Mesothelial cell of epicardium (in vitro differentiated cells): ENCODE measurements at regions not wholly inside any gene's neighbourhood (a gene's known extent, or its start where the extent isn't known, plus 50 kb on each side); places are given as distances from the start of the nearest gene placed in this dataset.

Experiments used
- DNase-seq, 2 experiments: peaks; one replicate each; pipeline ENCODE4 v3.0.0; 2021; ENCODE audit warnings: low spot score in 2 of 2; ENCODE audit not compliant: unreplicated experiment in 2 of 2
- H3K27ac Mint-ChIP-seq: 2 replicates; pipeline ENCODE4 v1.8.0; 2021; ENCODE audit warnings: mixed read lengths
- H3K27me3 Mint-ChIP-seq: 2 replicates; pipeline ENCODE4 v1.8.0; 2021; ENCODE audit warnings: low read depth, mixed read lengths
- H3K36me3 Mint-ChIP-seq: 2 replicates; pipeline ENCODE4 v1.8.0; 2021; ENCODE audit warnings: mixed read lengths
- H3K4me1 Mint-ChIP-seq: 2 replicates; pipeline ENCODE4 v1.8.0; 2021; ENCODE audit warnings: mixed read lengths
- H3K4me3 Mint-ChIP-seq: 2 replicates; pipeline ENCODE4 v1.8.0; 2021; ENCODE audit warnings: mild to moderate bottlenecking, moderate library complexity, mixed read lengths
- H3K9me3 Mint-ChIP-seq: 2 replicates; pipeline ENCODE4 v1.8.0; 2021; ENCODE audit warnings: mixed read lengths
- CTCF ChIP-seq: fragments of 200-600 bp; sonication (generic); IDR thresholded peaks from one replicate; pipeline ENCODE4 v1.5.0; 2021; ENCODE audit warnings: antibody characterized with exemption; ENCODE audit not compliant: unreplicated experiment

GRCh38 chr2:240210198-240210965, 69.9 kb upstream of the OTOS start:
- Mint-ChIP-seq H3K4me1 (peaks cover 9% of the 10 kb centered on the region), H3K27ac (no peak overlapping the region), H3K36me3 (no peaks in the 10 kb centered on the region), H3K9me3 (peaks cover 8% of the 10 kb centered on the region), H3K27me3 (peaks cover 5% of the 10 kb centered on the region), H3K4me3 (no peak overlapping the region)
- TF ChIP-seq CTCF: no peak
- DNase-seq: no peak

- Mint-ChIP-seq H3K36me3 (no peaks in the 10 kb centered on the region), H3K27me3 (no peaks in the 10 kb centered on the region), H3K4me3 (no peak overlapping the region), H3K4me1 (peaks cover 9% of the 10 kb centered on the region), H3K9me3 (peaks cover 4% of the 10 kb centered on the region), H3K27ac (no peak overlapping the region)
- TF ChIP-seq CTCF: no peak
- no peak for DNase-seq
Observed at GRCh38 chr2:240211096-240211495, 70.6 kb upstream of the OTOS start.

GRCh38 chr2:240211598-240212424, 71.4 kb upstream of the OTOS start:
- DNase-seq: no peak
- H3K4me1 Mint-ChIP-seq: peaks cover 9% of the 10 kb centered on the region
- H3K27me3 Mint-ChIP-seq: no peaks in the 10 kb centered on the region
- H3K4me3 Mint-ChIP-seq: no peak overlapping the region
- H3K9me3 Mint-ChIP-seq: no peaks in the 10 kb centered on the region
- H3K27ac Mint-ChIP-seq: no peak overlapping the region
- no peaks in the 10 kb centered on the region for H3K36me3 Mint-ChIP-seq
- TF ChIP-seq CTCF: no peak

- Mint-ChIP-seq H3K27ac (no peak overlapping the region), H3K4me3 (no peak overlapping the region), H3K9me3 (no peaks in the 10 kb centered on the region), H3K4me1 (peaks cover 9% of the 10 kb centered on the region), H3K36me3 (no peaks in the 10 kb centered on the region), H3K27me3 (no peaks in the 10 kb centered on the region)
- DNase-seq: no peak
- TF ChIP-seq CTCF: no peak
Observed at GRCh38 chr2:240212425-240213225, 72.2 kb upstream of the OTOS start.

GRCh38 chr2:240213226-240213475, 72.7 kb upstream of the OTOS start:
- H3K4me3 Mint-ChIP-seq: no peak overlapping the region
- H3K4me1 Mint-ChIP-seq: peaks cover 9% of the 10 kb centered on the region
- H3K27me3 Mint-ChIP-seq: no peaks in the 10 kb centered on the region
- TF ChIP-seq CTCF: no peak
- no peaks in the 10 kb centered on the region for H3K9me3 Mint-ChIP-seq
- H3K27ac Mint-ChIP-seq: no peak overlapping the region
- H3K36me3 Mint-ChIP-seq: no peaks in the 10 kb centered on the region
- no peak for DNase-seq
